ENCODE measurements at regions not wholly inside any gene's neighbourhood (a gene's known extent, or its start where the extent isn't known, plus 50 kb on each side); places are given as distances from the start of the nearest gene placed in this dataset.

GRCh38 chr2:19409046-19409445, 50.6 kb upstream of the OSR1 start:
- no peaks in the 10 kb centered on the region for H3K4me1 ChIP-seq (ENCODE audit: insufficient read depth, low read length)
- no peaks in the 10 kb centered on the region for H3K36me3 ChIP-seq (replicated peaks in 1 of 2; ENCODE audit: control insufficient read depth in 1 of 2, insufficient read depth in 2 of 2, low read length in 2 of 2)
- 0% methylated on average over 2 of the region's 2 CpGs for WGBS (ENCODE audit: low lambda C conversion rate)
- H4K20me1 ChIP-seq (ENCODE audit: insufficient read depth, low read length), result no peaks in the 10 kb centered on the region
- DNase-seq (ENCODE audit: low spot score), result no peak
- in situ Hi-C loops (cut with HindIII; ENCODE audit: extremely low pct_ligation_motif_present, low pct_unique_long_range_greater_than_20kb) (no loop called here), intact Hi-C loops (cut with micrococcal nuclease; ENCODE audit: unreplicated experiment) (loop anchor here (5.0 kb wide), 1 partner anchor 98 kb away; no protein-coding TSS in a partner anchor)
- no peak overlapping the region for H3K4me2 ChIP-seq (ENCODE audit: low read depth, low read length)
- TF ChIP-seq MAFK (conservative IDR thresholded peaks at IDR 0.05 in 1 of 2, IDR thresholded peaks at IDR 0.05 in 1 of 2; ENCODE audit: low read length in 2 of 2) (peak; percentile 21 to 58; a peak in 2 of 4 replicates), HDAC6 (IDR thresholded peaks at IDR 0.05; ENCODE audit: low read depth, low read length) (no peak), MYPOP (CRISPR knock-in tag; IDR thresholded peaks at IDR 0.05) (no peak), ZNF121 (CRISPR knock-in tag; IDR thresholded peaks at IDR 0.05) (no peak), MAZ (IDR thresholded peaks at IDR 0.05; ENCODE audit: borderline replicate concordance, low read depth, low read length) (no peak), MAZ (CRISPR knock-in tag; IDR thresholded peaks at IDR 0.05; ENCODE audit: low read depth) (no peak), TRAFD1 (CRISPR knock-in tag; IDR thresholded peaks at IDR 0.05; ENCODE audit: borderline replicate concordance) (no peak), UBTF (CRISPR knock-in tag; IDR thresholded peaks at IDR 0.05) (no peak), RBFOX2 (IDR thresholded peaks at IDR 0.05; ENCODE audit: low read depth, low read length) (no peak), SMYD3 (CRISPR knock-in tag; IDR thresholded peaks at IDR 0.05) (no peak), MAFF (IDR thresholded peaks at IDR 0.05; ENCODE audit: low read depth, low read length) (peak; percentile 56; the same call in 1 of the 2 replicates), ZNF670 (CRISPR knock-in tag; IDR thresholded peaks at IDR 0.05; ENCODE audit: borderline replicate concordance) (no peak), TFDP1 (CRISPR knock-in tag; IDR thresholded peaks at IDR 0.05; ENCODE audit: borderline replicate concordance) (no peak), ZNF629 (CRISPR knock-in tag; conservative IDR thresholded peaks at IDR 0.05) (no peak)
- FAIRE-seq, result no peak
- CTCF ChIA-PET (ENCODE audit: low intra/inter-chr PET ratio, low total read pairs), result no interaction called here
- BruUV-seq (replicated peaks), result no TSS peak
- H3K9me3 ChIP-seq (ENCODE audit: low read length), result no peaks in the 10 kb centered on the region
- H3K79me2 ChIP-seq (ENCODE audit: insufficient read depth, low read length), result no peaks in the 10 kb centered on the region
- POLR2A ChIA-PET, result no interaction called here
- no peak overlapping the region for H2AFZ ChIP-seq (ENCODE audit: low read length)
- H3K27ac ChIP-seq (ENCODE audit: extremely low read length, insufficient read depth, low read length), result no peak overlapping the region
- no peak for ATAC-seq
- H3K9ac ChIP-seq (ENCODE audit: insufficient read depth, low read depth, low read length), result no peak overlapping the region
- 0 out of 5 replicates have a peak, but pooled peaks cover 0 to 3% of the 10 kb centered on the region in 2 experiments for H3K27me3 ChIP-seq (ENCODE audit: control insufficient read depth in 1 of 2, insufficient read depth in 2 of 2, low read length in 2 of 2)
- no peak overlapping the region for H3K4me3 ChIP-seq (replicated peaks in 1 of 3; ENCODE audit: insufficient read depth in 1 of 3, low read depth in 2 of 3, low read length in 3 of 3)

Data from HepG2 (cell line).